HG02885 (cell line): ENCODE measurements at regions not wholly inside any gene's neighbourhood (a gene's known extent, or its start where the extent isn't known, plus 50 kb on each side); places are given as distances from the start of the nearest gene placed in this dataset.
A peak's percentile ranks its signal among the peaks of the same experiment; 100 is the strongest.
"Not testable (repeated sequence)": the region's sequence is repeated elsewhere in the genome, so short reads cannot be mapped to it uniquely, and the experiment has no call there.

Experiments used
- ATAC-seq: cut with Tn5 transposase; IDR thresholded peaks from one replicate; pipeline ENCODE4 v1.9.1; 2021; ENCODE audit warnings: mild to moderate bottlenecking; ENCODE audit not compliant: unreplicated experiment, poor library complexity

- ATAC-seq = no peak
These were observed 1621.3 kb upstream of the B3GALT2 start for GRCh38 chr1:194807530-194808220.

GRCh38 chr1:194802572-194802971 lies 1616.2 kb upstream of the B3GALT2 start:
- no peak for ATAC-seq

- ATAC-seq = peak; percentile 72
These were observed 1609.6 kb upstream of the B3GALT2 start for GRCh38 chr1:194795917-194796593.

- no peak for ATAC-seq
These were observed 1600.6 kb upstream of the B3GALT2 start for GRCh38 chr1:194787001-194787400.

GRCh38 chr1:194786027-194786426 lies 1599.6 kb upstream of the B3GALT2 start:
- ATAC-seq = no peak

- no peak for ATAC-seq
These were observed 1590.2 kb upstream of the B3GALT2 start for GRCh38 chr1:194776657-194777056.

- no peak for ATAC-seq
These were observed 1588.1 kb upstream of the B3GALT2 start for GRCh38 chr1:194774535-194774934.

- no peak for ATAC-seq
These were observed 1569.0 kb upstream of the B3GALT2 start for GRCh38 chr1:194755241-194755994.

- ATAC-seq = not testable (repeated sequence)
These were observed 1552.4 kb upstream of the B3GALT2 start for GRCh38 chr1:194738843-194739242.

GRCh38 chr1:194734970-194735369 lies 1548.6 kb upstream of the B3GALT2 start:
- no peak for ATAC-seq

- ATAC-seq = no peak
These were observed 1544.6 kb upstream of the B3GALT2 start for GRCh38 chr1:194731025-194731424.

- no peak for ATAC-seq
These were observed 1543.9 kb upstream of the B3GALT2 start for GRCh38 chr1:194730304-194730703.

GRCh38 chr1:194723067-194723466 lies 1536.7 kb upstream of the B3GALT2 start:
- ATAC-seq = no peak

- ATAC-seq = no peak
These were observed 1531.5 kb upstream of the B3GALT2 start for GRCh38 chr1:194717941-194718340.

GRCh38 chr1:194717334-194717733 lies 1530.9 kb upstream of the B3GALT2 start:
- ATAC-seq = no peak

GRCh38 chr1:194710671-194711070 lies 1524.3 kb upstream of the B3GALT2 start:
- ATAC-seq = no peak

- no peak for ATAC-seq
These were observed 1523.0 kb upstream of the B3GALT2 start for GRCh38 chr1:194709439-194709838.

GRCh38 chr1:194707074-194707473 lies 1520.7 kb upstream of the B3GALT2 start:
- ATAC-seq = no peak

- ATAC-seq = no peak
These were observed 1518.9 kb upstream of the B3GALT2 start for GRCh38 chr1:194705123-194705854.

GRCh38 chr1:194698908-194699318 lies 1512.5 kb upstream of the B3GALT2 start:
- ATAC-seq = no peak

- no peak for ATAC-seq
These were observed 1506.8 kb upstream of the B3GALT2 start for GRCh38 chr1:194693244-194693643.
